ENCODE measurements at regions not wholly inside any gene's neighbourhood (a gene's known extent, or its start where the extent isn't known, plus 50 kb on each side); places are given as distances from the start of the nearest gene placed in this dataset.
"Not testable (repeated sequence)": the region's sequence is repeated elsewhere in the genome, so short reads cannot be mapped to it uniquely, and the experiment has no call there.

- not testable (repeated sequence) for DNase-seq
Measured at GRCh38 chr4:3618341-3618740, 86.1 kb upstream of the LRPAP1 start.

DNA sequence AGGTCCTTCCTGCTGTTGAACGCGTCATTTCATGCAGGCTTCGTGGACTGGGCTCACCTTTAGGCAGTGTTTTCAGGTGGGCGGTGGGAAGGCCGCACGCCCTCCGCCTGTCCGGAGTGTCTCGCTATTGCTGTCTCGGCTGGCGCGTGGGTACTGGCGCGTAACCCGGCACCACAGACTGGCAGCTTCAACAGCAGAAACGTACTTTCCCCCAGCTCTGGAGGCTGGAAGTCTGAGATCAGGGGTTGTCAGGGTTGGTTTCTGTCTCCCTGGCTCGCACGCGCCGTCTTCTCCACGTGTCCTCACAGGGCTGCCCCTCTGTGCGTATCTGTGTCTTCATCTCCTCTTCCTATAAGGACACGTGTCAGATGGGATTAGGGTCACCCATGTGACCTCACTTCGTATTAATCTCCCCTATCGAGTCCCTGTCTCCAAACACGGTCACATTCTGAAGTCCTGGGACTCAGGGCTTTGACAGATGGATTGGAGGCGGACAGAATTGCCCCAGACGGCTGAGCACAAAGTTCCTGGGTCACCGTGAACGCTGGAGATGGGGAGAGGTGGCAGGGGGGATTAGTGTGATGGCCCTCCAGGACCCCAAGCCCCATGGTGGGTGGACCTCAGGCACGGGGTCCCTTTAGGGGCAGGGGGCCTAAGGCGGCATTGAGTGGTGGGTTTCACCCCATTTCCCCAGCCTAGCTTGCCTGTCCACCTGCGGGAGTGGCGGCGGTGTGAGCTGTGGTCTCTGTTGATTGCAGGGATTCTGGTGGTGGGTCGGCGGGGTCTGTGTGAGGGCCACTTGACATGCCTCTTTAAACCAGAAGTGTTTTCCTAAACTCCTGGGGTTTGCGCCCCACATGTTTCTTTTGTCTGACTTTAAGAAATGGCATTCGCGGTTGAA lies 83.4 kb upstream of the LRPAP1 start:
- DNase-seq, result no peak

GRCh38 chr4:3614731-3614980 lies 82.4 kb upstream of the LRPAP1 start:
- no peak for DNase-seq

DNA sequence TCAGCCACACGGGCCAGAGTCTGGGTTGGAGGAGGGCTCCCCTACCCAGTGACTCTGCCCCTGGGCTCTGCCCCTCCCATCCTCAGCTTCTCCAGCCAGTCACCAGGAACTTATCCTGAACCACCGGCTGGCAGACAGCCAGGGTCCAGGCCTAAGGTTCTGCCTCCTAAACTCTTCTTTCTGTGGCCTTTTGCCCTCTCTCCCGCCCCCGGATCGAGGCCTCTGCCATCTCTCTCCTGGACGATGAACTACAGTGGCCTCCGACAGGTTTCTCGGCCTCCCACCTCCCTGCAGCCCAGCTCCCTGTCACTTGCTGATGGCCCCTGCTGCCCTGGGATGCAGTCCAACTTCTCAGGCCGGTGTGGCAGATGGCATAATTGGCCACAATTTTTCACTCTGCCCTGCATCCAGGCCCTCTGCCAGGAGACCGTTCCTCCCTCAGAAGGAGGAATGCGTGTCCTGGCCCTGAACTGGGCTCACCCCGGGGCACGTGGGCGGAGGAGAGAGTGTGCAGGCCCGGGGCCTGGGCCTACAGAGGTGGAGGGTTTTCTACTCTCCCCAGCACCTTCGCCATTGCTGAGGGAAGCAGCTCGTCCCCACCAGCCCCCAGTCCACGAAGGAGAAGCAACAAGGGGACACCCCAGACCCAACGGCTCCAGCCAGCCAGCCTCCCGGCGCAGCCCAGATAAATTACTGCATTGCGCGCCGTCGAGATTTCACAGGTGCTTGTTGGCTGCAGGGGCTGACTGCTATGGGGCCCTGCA lies 81.9 kb upstream of the LRPAP1 start:
- no peak for DNase-seq

DNA sequence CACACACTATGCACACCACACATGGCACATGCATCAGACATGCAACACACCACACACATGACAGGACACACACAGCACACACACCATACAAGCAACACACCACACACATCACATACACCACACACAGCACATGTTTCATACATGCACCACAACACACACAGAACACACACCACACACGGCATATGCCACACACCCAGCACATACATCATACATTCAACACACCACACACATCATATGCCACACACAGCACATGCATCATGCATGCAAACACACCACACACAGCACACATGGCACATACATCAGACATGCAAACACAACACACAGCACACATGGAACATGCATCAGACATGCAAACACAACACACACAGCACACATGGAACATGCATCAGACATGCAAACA lies 80.7 kb upstream of the LRPAP1 start:
- no peak for DNase-seq

DNA sequence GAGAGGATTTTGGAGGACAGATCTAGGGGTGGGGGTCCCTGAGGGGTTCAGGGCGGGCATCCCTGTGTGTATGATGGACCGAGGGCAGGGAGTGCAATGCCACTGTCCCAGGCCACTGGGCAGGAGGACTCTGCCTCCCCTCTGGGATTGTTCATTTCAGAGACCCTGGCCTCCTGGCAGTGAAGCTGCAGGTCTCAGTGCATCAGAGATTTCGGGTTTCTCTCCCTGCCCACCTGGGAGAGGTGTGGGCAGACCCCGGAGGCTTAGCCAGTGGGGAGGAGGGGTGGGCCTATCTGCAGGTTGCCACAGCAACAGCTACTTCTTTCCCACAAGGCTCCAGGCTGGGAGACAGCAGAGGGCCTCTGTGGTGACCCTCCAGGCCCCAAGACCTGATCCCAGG lies 80.1 kb upstream of the LRPAP1 start:
- no peak for DNase-seq

DNA sequence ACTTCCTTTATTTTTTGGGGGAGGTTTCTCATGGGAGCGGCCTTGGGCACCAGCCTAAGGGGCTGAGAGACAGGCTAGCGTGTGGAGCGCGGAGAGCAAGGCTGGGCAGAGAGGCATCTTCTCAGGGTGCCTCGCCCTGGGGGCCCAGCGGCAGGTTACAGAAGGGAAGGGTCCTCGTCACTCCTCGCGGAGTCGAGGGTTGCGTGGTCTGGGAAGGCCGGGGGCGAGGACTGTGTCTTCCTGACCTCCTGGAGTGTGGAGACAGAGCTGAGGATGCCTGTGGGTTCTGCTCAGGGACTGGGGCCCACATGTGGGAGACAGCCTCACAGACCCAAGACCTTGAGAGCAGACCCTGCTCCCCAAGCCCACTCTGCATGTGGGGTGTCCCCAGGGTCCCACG lies 79.6 kb upstream of the LRPAP1 start:
- DNase-seq, result no peak

DNA sequence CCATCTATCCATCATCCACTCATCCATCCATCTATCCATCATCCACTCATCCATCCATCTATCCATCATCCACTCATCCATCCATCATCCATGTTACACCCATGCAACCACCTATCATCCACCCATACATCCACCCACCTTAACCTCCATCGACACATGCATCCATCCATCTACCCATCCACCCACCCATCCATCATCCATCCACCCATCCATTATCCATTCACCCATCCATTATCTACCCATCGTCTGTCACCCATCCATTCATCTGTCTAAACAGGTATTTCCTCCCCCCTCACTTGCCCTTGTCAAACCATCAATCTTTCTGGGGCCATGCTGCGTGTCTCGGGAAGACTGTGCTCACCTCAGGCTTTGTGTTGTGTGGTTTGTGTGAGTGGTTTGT lies 78.6 kb upstream of the LRPAP1 start:
- not testable (repeated sequence) for DNase-seq

DNA sequence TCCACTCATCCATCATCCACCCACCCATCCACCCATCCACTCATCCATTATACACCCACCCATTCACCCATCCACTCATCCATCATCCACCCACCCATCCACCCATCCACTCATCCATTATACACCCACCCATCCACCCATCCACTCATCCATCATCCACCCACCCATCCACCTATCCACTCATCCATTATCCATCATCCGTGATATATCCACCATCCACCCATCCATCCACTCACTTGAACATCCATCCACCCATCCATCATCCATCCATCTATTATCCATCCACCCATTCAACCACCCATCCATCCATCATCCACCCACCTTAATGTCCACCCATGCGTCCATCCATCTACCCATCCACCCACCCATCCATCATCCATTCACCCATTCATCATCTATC lies 77.7 kb upstream of the LRPAP1 start:
- not testable (repeated sequence) for DNase-seq

DNA sequence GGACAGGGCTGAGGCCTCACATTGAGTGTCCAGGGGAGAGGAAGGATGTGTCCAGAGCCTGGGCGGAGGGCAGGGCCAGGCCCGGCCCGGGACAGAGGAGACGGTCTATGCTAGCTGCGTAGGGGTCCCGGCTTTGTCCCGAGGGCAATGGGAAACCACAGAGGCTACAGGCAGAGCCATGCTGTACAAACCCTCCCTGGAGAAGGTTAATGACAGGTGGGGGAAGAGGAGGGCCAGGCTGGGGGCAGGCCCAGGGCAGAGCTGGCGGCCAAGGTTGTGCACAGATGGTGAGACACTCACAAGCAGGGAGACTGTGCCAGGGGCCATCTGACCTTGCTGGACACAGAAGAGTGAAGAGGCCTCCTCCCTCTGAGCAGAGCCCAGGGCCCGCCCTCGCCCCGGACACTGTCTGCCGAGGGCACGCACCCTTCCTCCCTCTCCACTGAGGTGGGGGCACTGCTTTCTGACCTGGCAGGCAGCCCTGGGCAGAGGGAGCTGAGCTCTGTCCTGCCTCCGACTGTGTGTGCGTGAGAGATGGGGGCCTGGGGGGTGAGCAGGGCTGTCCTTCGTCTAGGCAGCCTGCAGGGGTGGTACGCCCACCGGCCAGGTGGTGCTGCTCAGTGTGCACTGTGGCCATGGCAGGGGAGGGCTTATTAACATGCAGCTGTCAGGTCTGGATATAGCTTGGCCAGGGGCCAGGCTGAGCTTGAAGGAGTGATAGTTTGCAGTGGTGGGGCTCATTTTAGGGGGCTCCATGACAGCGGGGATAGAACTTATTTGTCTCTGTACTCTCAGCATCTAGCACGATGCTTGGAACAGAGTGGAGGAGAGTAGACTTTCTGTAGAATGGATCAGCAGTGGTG lies 75.7 kb upstream of the LRPAP1 start:
- DNase-seq, result no peak

DNA sequence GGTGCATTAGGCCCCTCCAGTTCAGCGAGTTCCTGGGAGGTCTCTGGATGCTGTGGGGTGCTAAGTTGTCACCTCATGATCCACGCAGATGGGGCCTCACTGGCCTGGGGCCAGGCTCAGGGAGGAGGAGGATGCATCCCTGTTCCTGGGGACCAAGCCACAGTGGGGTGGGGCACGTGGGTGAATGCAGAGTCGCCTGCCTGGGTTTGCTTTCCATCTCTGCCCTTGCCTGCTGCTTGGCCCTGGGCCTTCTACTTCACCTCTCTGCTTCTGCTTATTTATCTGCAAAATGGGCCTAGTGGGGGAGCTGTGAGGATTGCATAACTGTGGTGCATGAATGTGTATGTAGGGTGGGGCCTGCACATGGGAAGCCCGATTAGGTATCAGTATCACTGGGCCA lies 74.6 kb upstream of the LRPAP1 start:
- DNase-seq, result not testable (repeated sequence)

- not testable (repeated sequence) for DNase-seq
Measured at GRCh38 chr4:3606271-3606670, 74.0 kb upstream of the LRPAP1 start.

DNA sequence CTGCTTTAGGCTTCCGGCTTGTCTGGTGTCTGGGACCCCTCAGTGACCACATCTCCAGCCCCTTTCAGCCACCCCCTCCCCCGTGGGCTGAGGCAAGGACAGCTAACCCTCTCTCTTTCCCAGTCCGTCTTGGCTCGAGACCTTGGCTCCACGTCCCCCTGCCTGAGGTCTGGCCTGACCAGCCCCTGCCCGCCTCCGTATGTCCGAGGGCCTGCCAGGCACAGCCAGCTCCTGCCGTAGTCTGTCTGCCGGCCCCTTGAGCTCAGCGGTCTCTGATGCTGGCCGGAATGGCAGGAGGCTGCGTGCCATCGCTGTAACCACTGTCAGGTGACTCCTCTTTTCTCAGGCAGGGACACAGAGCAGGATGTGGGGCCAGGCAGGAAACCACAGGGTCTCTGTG lies 73.3 kb upstream of the LRPAP1 start:
- DNase-seq, result no peak

- DNase-seq, result not testable (repeated sequence)
Measured at GRCh38 chr4:3602886-3603645, 70.8 kb upstream of the LRPAP1 start.

- no peak for DNase-seq
Measured at GRCh38 chr4:3601992-3602391, 69.8 kb upstream of the LRPAP1 start.

DNA sequence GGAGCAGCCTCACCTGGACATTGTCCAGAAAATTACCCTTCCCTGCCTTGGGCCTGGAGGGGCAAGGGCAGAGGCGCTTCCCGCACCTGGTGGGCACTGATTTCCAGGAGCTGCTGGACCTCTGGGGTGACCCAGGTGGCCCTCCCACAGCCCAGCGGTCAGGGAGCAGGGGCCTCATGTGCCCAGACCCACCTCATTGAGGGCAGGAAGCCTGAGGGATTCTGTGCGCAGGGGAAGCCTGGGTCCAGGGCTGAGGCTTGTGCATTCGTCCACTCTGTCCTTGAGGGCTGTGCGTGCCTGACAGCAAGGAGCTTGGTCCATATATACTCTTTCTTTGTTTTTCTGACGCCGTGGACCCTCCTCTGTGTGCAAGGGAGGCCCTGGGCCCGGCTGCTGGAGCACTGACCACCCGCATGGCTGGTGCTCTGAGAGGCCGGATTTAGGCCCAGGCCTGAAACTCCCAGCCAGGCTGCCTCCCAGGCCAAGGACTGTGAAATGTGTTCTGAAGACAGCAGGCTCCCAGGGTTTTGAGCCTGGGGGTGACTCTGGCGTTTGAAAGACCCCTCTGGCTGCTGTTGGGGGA lies 69.0 kb upstream of the LRPAP1 start:
- DNase-seq, result not testable (repeated sequence)

- no peak for DNase-seq
Measured at GRCh38 chr4:3599951-3600350, 67.7 kb upstream of the LRPAP1 start.

DNA sequence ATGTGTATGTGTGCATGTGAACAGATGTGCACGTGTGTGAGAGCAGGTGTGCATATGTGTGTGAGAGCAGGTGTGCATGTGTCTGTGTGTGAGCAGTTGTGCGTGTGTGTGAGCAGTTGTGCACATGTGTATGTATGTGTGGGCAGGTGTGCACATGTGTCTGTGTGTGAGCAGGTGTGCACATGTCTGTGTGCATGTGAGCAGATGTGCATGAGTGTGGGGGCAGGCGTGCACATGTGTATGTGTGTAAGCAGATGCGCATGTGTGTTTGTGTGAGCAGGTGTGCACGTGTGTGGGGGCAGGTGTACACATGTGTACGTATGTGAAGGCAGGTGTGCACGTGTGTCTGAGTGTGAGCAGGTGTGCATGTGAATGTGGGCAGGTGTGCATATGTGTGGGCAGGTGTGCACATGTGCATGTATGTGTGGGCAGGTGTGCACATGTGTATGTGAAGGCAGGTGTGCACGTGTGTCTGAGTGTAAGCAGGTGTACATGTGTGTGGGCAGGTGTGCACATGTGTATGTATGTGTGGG lies 66.5 kb upstream of the LRPAP1 start:
- no peak for DNase-seq

- not testable (repeated sequence) for DNase-seq
Measured at GRCh38 chr4:3597896-3598505, 65.8 kb upstream of the LRPAP1 start.

Data from hypothalamus (tissue), 51 donors.